GM23248 (cell line): ENCODE measurements at regions not wholly inside any gene's neighbourhood (a gene's known extent, or its start where the extent isn't known, plus 50 kb on each side); places are given as distances from the start of the nearest gene placed in this dataset.

Experiments
- DNase-seq: peaks from one replicate; pipeline ENCODE4 v3.0.0-alpha.2; 2015
- H2AFZ ChIP-seq: fragments of 200-600 bp; sonication (generic); 2 replicates; pipeline ENCODE4 v1.6.1; 2016; ENCODE audit warnings: antibody characterized with exemption
- H3F3A ChIP-seq: fragments of 200-600 bp; sonication (generic); 2 replicates; pipeline ENCODE4 v1.6.1; 2016; ENCODE audit warnings: mild to moderate bottlenecking, antibody characterized with exemption, mixed run types; ENCODE audit not compliant: insufficient read depth
- H3K27ac ChIP-seq: fragments of 200-600 bp; sonication (generic); 2 replicates; pipeline ENCODE4 v1.5.1; 2016; ENCODE audit warnings: mild to moderate bottlenecking
- H3K27me3 ChIP-seq: fragments of 200-600 bp; sonication (generic); replicated peaks from 2 replicates; pipeline ENCODE4 v1.6.1; 2016; ENCODE audit warnings: mild to moderate bottlenecking; ENCODE audit not compliant: insufficient read depth
- H3K36me3 ChIP-seq: fragments of 200-600 bp; sonication (generic); 2 replicates; pipeline ENCODE4 v1.6.1; 2016; ENCODE audit warnings: low read depth, mild to moderate bottlenecking
- H3K4me1 ChIP-seq: fragments of 200-600 bp; sonication (generic); 2 replicates; pipeline ENCODE4 v1.6.1; 2016; ENCODE audit warnings: mild to moderate bottlenecking; ENCODE audit not compliant: insufficient read depth
- H3K4me2 ChIP-seq: fragments of 200-600 bp; sonication (generic); one replicate; pipeline ENCODE4 v1.6.1; 2016; ENCODE audit warnings: mild to moderate bottlenecking; ENCODE audit not compliant: unreplicated experiment
- H3K4me3 ChIP-seq: fragments of 200-600 bp; sonication (generic); 2 replicates; pipeline ENCODE4 v1.5.1; 2016; ENCODE audit warnings: mild to moderate bottlenecking
- H3K79me2 ChIP-seq: fragments of 200-600 bp; sonication (generic); 2 replicates; pipeline ENCODE4 v1.6.1; 2016; ENCODE audit warnings: mild to moderate bottlenecking; ENCODE audit not compliant: insufficient read depth
- H3K9ac ChIP-seq: fragments of 200-600 bp; sonication (generic); 2 replicates; pipeline ENCODE4 v1.6.1; 2016; ENCODE audit warnings: mild to moderate bottlenecking
- H3K9me2 ChIP-seq: fragments of 200-600 bp; sonication (generic); 2 replicates; pipeline ENCODE4 v1.6.1; 2016; ENCODE audit warnings: mixed run types, mild to moderate bottlenecking, moderate library complexity; ENCODE audit not compliant: insufficient read depth
- H3K9me3 ChIP-seq: fragments of 200-600 bp; sonication (generic); one replicate; pipeline ENCODE4 v1.6.1; 2017; ENCODE audit warnings: low read depth
- H4K20me1 ChIP-seq: fragments of 200-600 bp; sonication (generic); 2 replicates; pipeline ENCODE4 v1.6.0; 2016; ENCODE audit not compliant: insufficient read depth
- EZH2 ChIP-seq: fragments of 200-600 bp; sonication (generic); IDR thresholded peaks from 2 replicates; pipeline ENCODE4 v1.6.1; 2018; ENCODE audit warnings: antibody characterized with exemption, mild to moderate bottlenecking; ENCODE audit not compliant: insufficient read depth, poor library complexity, severe bottlenecking
- EZH2phosphoT487 ChIP-seq: fragments of 200-600 bp; sonication (generic); IDR thresholded peaks from 2 replicates; pipeline ENCODE4 v1.6.1; 2018; ENCODE audit warnings: antibody characterized with exemption, moderate library complexity, mild to moderate bottlenecking, low read depth; ENCODE audit not compliant: insufficient read depth
- WGBS, 2 experiments: methylation state at CpG; one replicate each; pipeline ENCODE4 v1.1.6; 2015 to 2017; ENCODE audit warnings: low lambda C conversion rate in 2 of 2, low coverage in 1 of 2; ENCODE audit errors: missing lambda C conversion rate in 2 of 2; 5-methylcytosine and 5-hydroxymethylcytosine counted together
- in situ Hi-C: fragments of 300-500 bp; cut with MboI; formaldehyde crosslinking; loops from 2 replicates; pipeline ENCODE4 v1.15.0; 2020

GRCh38 chr13:95356916-95357315 is 55.7 kb upstream of the ABCC4 start:
- Histone ChIP-seq H2AFZ (no peak overlapping the region), H3F3A (no peaks in the 10 kb centered on the region), H3K4me1 (no peaks in the 10 kb centered on the region), H3K9me3 (no peaks in the 10 kb centered on the region), H3K9me2 (no peaks in the 10 kb centered on the region), H3K4me2 (no peak overlapping the region), H3K4me3 (no peak overlapping the region), H3K36me3 (no peaks in the 10 kb centered on the region), H3K79me2 (no peaks in the 10 kb centered on the region), H3K27ac (no peak overlapping the region), H3K9ac (no peak overlapping the region), H4K20me1 (no peaks in the 10 kb centered on the region), H3K27me3 (peaks cover 15% of the 10 kb centered on the region; the same call in 1 of the 2 replicates)
- in situ Hi-C loops = no loop called here
- 18 to 38% methylated on average over 2 of the region's 2 CpGs for WGBS, 2 experiments
- DNase-seq = no peak
- TF ChIP-seq EZH2phosphoT487 (no peak), EZH2 (no peak)

GRCh38 chr13:95357875-95358274 is 56.6 kb upstream of the ABCC4 start:
- Histone ChIP-seq H3K4me3 (no peak overlapping the region), H3K27ac (no peak overlapping the region), H3F3A (no peaks in the 10 kb centered on the region), H3K9me2 (no peaks in the 10 kb centered on the region), H3K4me2 (no peak overlapping the region), H4K20me1 (no peaks in the 10 kb centered on the region), H3K9me3 (no peaks in the 10 kb centered on the region), H3K79me2 (no peaks in the 10 kb centered on the region), H2AFZ (no peak overlapping the region), H3K4me1 (no peaks in the 10 kb centered on the region), H3K36me3 (no peaks in the 10 kb centered on the region), H3K9ac (no peak overlapping the region), H3K27me3 (peaks cover 15% of the 10 kb centered on the region; the same call in 1 of the 2 replicates)
- no peak for DNase-seq
- WGBS, 2 experiments = 64 to 67% methylated on average over 4 of the region's 4 CpGs
- TF ChIP-seq EZH2 (no peak), EZH2phosphoT487 (no peak)
- in situ Hi-C loops = no loop called here

GRCh38 chr13:95360052-95360451 is 58.8 kb upstream of the ABCC4 start:
- in situ Hi-C loops = no loop called here
- TF ChIP-seq EZH2phosphoT487 = no peak
- 57 to 59% methylated on average over 3 of the region's 3 CpGs for WGBS, 2 experiments
- Histone ChIP-seq H3K27ac (no peak overlapping the region), H2AFZ (no peak overlapping the region), H3F3A (no peaks in the 10 kb centered on the region), H3K27me3 (peaks cover 13% of the 10 kb centered on the region; the same call in 1 of the 2 replicates), H3K9ac (no peak overlapping the region), H3K4me2 (no peak overlapping the region), H3K4me1 (no peaks in the 10 kb centered on the region), H3K4me3 (no peak overlapping the region), H3K79me2 (no peaks in the 10 kb centered on the region), H3K9me3 (no peaks in the 10 kb centered on the region), H3K36me3 (no peaks in the 10 kb centered on the region), H4K20me1 (no peaks in the 10 kb centered on the region), H3K9me2 (no peaks in the 10 kb centered on the region)
- DNase-seq = no peak

- H3K9me3 ChIP-seq = no peaks in the 10 kb centered on the region
- no peak overlapping the region for H3K4me3 ChIP-seq
- peaks cover 11% of the 10 kb centered on the region; the same call in 1 of the 2 replicates for H3K27me3 ChIP-seq
- in situ Hi-C loops = no loop called here
- no peaks in the 10 kb centered on the region for H3K79me2 ChIP-seq
- no peak for TF ChIP-seq EZH2
- TF ChIP-seq EZH2phosphoT487 = no peak
- H3K9ac ChIP-seq = no peak overlapping the region
- H2AFZ ChIP-seq = no peak overlapping the region
- H3K36me3 ChIP-seq = no peaks in the 10 kb centered on the region
- H3F3A ChIP-seq = no peaks in the 10 kb centered on the region
- no peaks in the 10 kb centered on the region for H3K4me1 ChIP-seq
- H4K20me1 ChIP-seq = no peaks in the 10 kb centered on the region
- peak; percentile 7 for DNase-seq
- no peak overlapping the region for H3K27ac ChIP-seq
- H3K4me2 ChIP-seq = no peak overlapping the region
- no peaks in the 10 kb centered on the region for H3K9me2 ChIP-seq
- WGBS, 2 experiments = 57 to 58% methylated on average over 9 of the region's 9 CpGs
Measured at GRCh38 chr13:95360464-95361097, 59.3 kb upstream of the ABCC4 start.
